Activated CD4-positive, alpha-beta T cell treated with anti-CD3 and anti-CD28 coated beads for 24 hours (primary cell): ENCODE measurements at regions not wholly inside any gene's neighbourhood (a gene's known extent, or its start where the extent isn't known, plus 50 kb on each side); places are given as distances from the start of the nearest gene placed in this dataset.

Experiments
- DNase-seq, 2 donors: peaks; one replicate each; pipeline ENCODE4 v3.0.0-alpha.2; 2020; ENCODE audit warnings: low read depth in 2 of 2

- no peak for DNase-seq
Measured at GRCh38 chr11:70521475-70522308, 123.4 kb downstream of the CTTN start.

- no peak for DNase-seq
Measured at GRCh38 chr11:70522309-70522592, 123.9 kb downstream of the CTTN start.

- no peak for DNase-seq
Measured at GRCh38 chr11:70522593-70523311, 124.4 kb downstream of the CTTN start.

GRCh38 chr11:70523384-70524095 lies 125.2 kb downstream of the CTTN start:
- DNase-seq: no peak

GRCh38 chr11:70524096-70524922 lies 126.0 kb downstream of the CTTN start:
- DNase-seq: no peak

- DNase-seq: no peak
Measured at GRCh38 chr11:70525006-70525405, 126.7 kb downstream of the CTTN start.

GRCh38 chr11:70525466-70525865 lies 127.1 kb downstream of the CTTN start:
- no peak for DNase-seq

- no peak for DNase-seq
Measured at GRCh38 chr11:70526116-70527045, 128.1 kb downstream of the CTTN start.

GRCh38 chr11:70527046-70527395 lies 128.7 kb downstream of the CTTN start:
- DNase-seq: no peak

- DNase-seq: no peak
Measured at GRCh38 chr11:70527429-70528045, 129.2 kb downstream of the CTTN start.

GRCh38 chr11:70528046-70528793 lies 129.9 kb downstream of the CTTN start:
- DNase-seq: no peak

- no peak for DNase-seq
Measured at GRCh38 chr11:70528794-70529580, 130.7 kb downstream of the CTTN start.

- DNase-seq: no peak
Measured at GRCh38 chr11:70530010-70530409, 131.7 kb downstream of the CTTN start.

GRCh38 chr11:70530629-70531185 lies 132.4 kb downstream of the CTTN start:
- DNase-seq: no peak

- no peak for DNase-seq
Measured at GRCh38 chr11:70531281-70532065, 133.1 kb downstream of the CTTN start.

GRCh38 chr11:70532066-70532440 lies 133.7 kb downstream of the CTTN start:
- DNase-seq: no peak

GRCh38 chr11:70532731-70533130 lies 134.4 kb downstream of the CTTN start:
- no peak for DNase-seq
